B cell (primary cell): ENCODE measurements at regions not wholly inside any gene's neighbourhood (a gene's known extent, or its start where the extent isn't known, plus 50 kb on each side); places are given as distances from the start of the nearest gene placed in this dataset.

Experiments
- ATAC-seq: fragments of 200-7000 bp; cut with Tn5 transposase; one replicate; pipeline ENCODE4 v1.10.0; 2021; ENCODE audit warnings: low read depth, mild to moderate bottlenecking, moderate number of reproducible peaks, moderate library complexity
- CTCF ChIA-PET: fragments of 350-600 bp; sonication (Branson Sonifier 250); formaldehyde crosslinking; loops from one replicate; lab custom pipeline; 2021; ENCODE audit warnings: antibody characterized with exemption, inconsistent platforms; lab: Charles Lee
- POLR2A ChIA-PET: fragments of 350-600 bp; sonication (Branson Sonifier 250); formaldehyde crosslinking; loops from one replicate; lab custom pipeline; 2021; ENCODE audit warnings: antibody characterized with exemption; lab: Charles Lee
- DNase-seq: peaks from one replicate; pipeline ENCODE4 v3.0.0; 2013
- H2AFZ ChIP-seq: 2 replicates; pipeline ENCODE4 v1.6.1; 2012; ENCODE audit warnings: mild to moderate bottlenecking, low read depth, low read length; ENCODE audit not compliant: insufficient read depth, poor library complexity, severe bottlenecking
- H3K27ac ChIP-seq, 2 donors: 1 replicate in 1 of 2; 2 replicates in 1 of 2; pipeline ENCODE4 v1.5.1; 2012 to 2013; ENCODE audit warnings: low read length in 2 of 2, mild to moderate bottlenecking in 2 of 2, moderate library complexity in 1 of 2
- H3K27me3 ChIP-seq, 4 experiments: fragments of 200-600 bp in 1 of 4; sonication (generic) in 1 of 4; replicated peaks in 1 of 4; 1 replicate in 2 of 4; 2 replicates in 2 of 4; pipeline versions ENCODE4 v1.6.1 to v1.7.0; 2013 to 2016; ENCODE audit warnings: low read length in 3 of 4, mild to moderate bottlenecking in 2 of 4, mixed read lengths in 1 of 4, moderate library complexity in 1 of 4; ENCODE audit not compliant: insufficient read depth in 4 of 4, control insufficient read depth in 3 of 4; ENCODE audit errors: control extremely low read depth in 1 of 4
- H3K36me3 ChIP-seq, 2 experiments: replicated peaks in 1 of 2; 1 replicate in 1 of 2; 2 replicates in 1 of 2; pipeline versions ENCODE4 v1.6.1 to v1.7.1; 2013; ENCODE audit warnings: low read length in 1 of 2; ENCODE audit not compliant: insufficient read depth in 2 of 2, control insufficient read depth in 1 of 2; ENCODE audit errors: control extremely low read depth in 1 of 2, extremely low read depth in 1 of 2
- H3K4me1 ChIP-seq, 2 donors: fragments of 200-600 bp in 1 of 2; sonication (generic) in 1 of 2; 1 replicate in 1 of 2; 2 replicates in 1 of 2; pipeline versions ENCODE4 v1.5.1 to v1.6.1; 2013 to 2017; ENCODE audit warnings: low read length in 2 of 2; ENCODE audit not compliant: control insufficient read depth in 2 of 2, insufficient read depth in 2 of 2
- H3K4me2 ChIP-seq: replicated peaks from 2 replicates; pipeline ENCODE3; 2012; ENCODE audit warnings: mild to moderate bottlenecking, low read depth, low read length; ENCODE audit not compliant: poor library complexity, severe bottlenecking
- H3K4me3 ChIP-seq, 5 experiments: fragments of 200-600 bp in 1 of 5; sonication (generic) in 1 of 5; 1 replicate in 3 of 5; 2 replicates in 2 of 5; pipeline versions ENCODE4 v1.5.1 to v1.7.0; 2011 to 2016; ENCODE audit warnings: low read length in 4 of 5, mild to moderate bottlenecking in 4 of 5, low read depth in 2 of 5, control low read depth in 1 of 5, moderate library complexity in 1 of 5; ENCODE audit not compliant: insufficient read depth in 1 of 5; ENCODE audit errors: control extremely low read depth in 1 of 5, extremely low read depth in 1 of 5
- H3K79me2 ChIP-seq: fragments of 200-600 bp; sonication (generic); one replicate; pipeline ENCODE4 v1.6.0; 2016; ENCODE audit warnings: low read length; ENCODE audit not compliant: control insufficient read depth, insufficient read depth
- H3K9ac ChIP-seq: fragments of 200-600 bp; sonication (generic); 2 replicates; pipeline ENCODE4 v1.6.1; 2017; ENCODE audit warnings: mild to moderate bottlenecking, low read length, moderate library complexity
- H3K9me3 ChIP-seq, 3 donors: one replicate each; pipeline versions ENCODE4 v1.6.1 to v1.7.1; 2013; ENCODE audit warnings: low read length in 2 of 3; ENCODE audit not compliant: control insufficient read depth in 2 of 3, insufficient read depth in 1 of 3; ENCODE audit errors: control extremely low read depth in 1 of 3
- H4K20me1 ChIP-seq: 2 replicates; pipeline ENCODE4 v1.6.0; 2012; ENCODE audit warnings: mild to moderate bottlenecking, low read length; ENCODE audit not compliant: insufficient read depth, control insufficient read depth, poor library complexity, severe bottlenecking
- H3K27ac Mint-ChIP-seq: one replicate; pipeline ENCODE4 v1.8.0; 2021; ENCODE audit warnings: mixed read lengths
- H3K27me3 Mint-ChIP-seq: one replicate; pipeline ENCODE4 v1.8.0; 2021; ENCODE audit warnings: mixed read lengths
- H3K4me1 Mint-ChIP-seq: one replicate; pipeline ENCODE4 v1.8.0; 2021; ENCODE audit warnings: mixed read lengths
- H3K4me3 Mint-ChIP-seq: one replicate; pipeline ENCODE4 v1.8.0; 2021; ENCODE audit warnings: mixed read lengths
- H3K9me3 Mint-ChIP-seq: one replicate; pipeline ENCODE4 v1.8.0; 2022; ENCODE audit warnings: mixed read lengths; ENCODE audit not compliant: insufficient read depth
- EZH2 ChIP-seq: IDR thresholded peaks from 2 replicates; pipeline ENCODE4 v1.6.1; 2012; ENCODE audit warnings: borderline replicate concordance, low read depth, mild to moderate bottlenecking, moderate library complexity, low read length; ENCODE audit not compliant: insufficient read depth, poor library complexity, severe bottlenecking
- WGBS: methylation state at CpG from one replicate; pipeline ENCODE4 v1.1.5; 2013; ENCODE audit warnings: missing lambda C conversion rate; ENCODE audit not compliant: insufficient coverage; 5-methylcytosine and 5-hydroxymethylcytosine counted together
- intact Hi-C: fragments of 100-400 bp; cut with micrococcal nuclease; formaldehyde crosslinking; loops from one replicate; pipeline ENCODE4 v1.10.0; 2022
- TF ChIP-seq, protein P1 (sequence below): fragments of 200-600 bp; IDR thresholded peaks from one replicate; pipeline ENCODE4 v1.8.0; 2022; ENCODE audit warnings: antibody characterized with exemption, mild to moderate bottlenecking

GRCh38 chr1:30533796-30534550 lies 189.4 kb downstream of the MATN1 start:
- TF ChIP-seq, protein P1, sequence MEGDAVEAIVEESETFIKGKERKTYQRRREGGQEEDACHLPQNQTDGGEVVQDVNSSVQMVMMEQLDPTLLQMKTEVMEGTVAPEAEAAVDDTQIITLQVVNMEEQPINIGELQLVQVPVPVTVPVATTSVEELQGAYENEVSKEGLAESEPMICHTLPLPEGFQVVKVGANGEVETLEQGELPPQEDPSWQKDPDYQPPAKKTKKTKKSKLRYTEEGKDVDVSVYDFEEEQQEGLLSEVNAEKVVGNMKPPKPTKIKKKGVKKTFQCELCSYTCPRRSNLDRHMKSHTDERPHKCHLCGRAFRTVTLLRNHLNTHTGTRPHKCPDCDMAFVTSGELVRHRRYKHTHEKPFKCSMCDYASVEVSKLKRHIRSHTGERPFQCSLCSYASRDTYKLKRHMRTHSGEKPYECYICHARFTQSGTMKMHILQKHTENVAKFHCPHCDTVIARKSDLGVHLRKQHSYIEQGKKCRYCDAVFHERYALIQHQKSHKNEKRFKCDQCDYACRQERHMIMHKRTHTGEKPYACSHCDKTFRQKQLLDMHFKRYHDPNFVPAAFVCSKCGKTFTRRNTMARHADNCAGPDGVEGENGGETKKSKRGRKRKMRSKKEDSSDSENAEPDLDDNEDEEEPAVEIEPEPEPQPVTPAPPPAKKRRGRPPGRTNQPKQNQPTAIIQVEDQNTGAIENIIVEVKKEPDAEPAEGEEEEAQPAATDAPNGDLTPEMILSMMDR, result no peak
- TF ChIP-seq EZH2, result no peak
- CTCF ChIA-PET, result no interaction called here
- POLR2A ChIA-PET, result no interaction called here

DNA sequence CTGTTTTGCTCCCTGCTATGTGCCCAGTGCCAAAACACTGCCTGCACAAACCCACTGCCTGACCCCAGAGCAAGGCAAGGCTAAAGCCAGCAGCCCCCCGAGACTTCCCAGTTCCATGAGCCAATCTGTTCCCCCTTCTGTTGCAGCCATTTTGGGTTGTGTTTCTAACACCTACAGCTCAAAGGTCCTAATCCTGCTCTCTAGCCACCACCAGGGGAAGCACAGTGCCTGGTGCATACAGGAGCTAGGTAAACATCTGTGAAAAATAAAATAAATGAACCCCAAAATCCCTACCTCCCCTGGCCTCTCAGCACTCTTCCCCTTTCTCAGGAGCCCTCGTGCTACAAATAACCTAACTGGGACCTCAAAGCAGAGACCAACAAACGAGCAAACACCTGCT lies 190.2 kb downstream of the MATN1 start:
- no peak overlapping the region for H3K4me2 ChIP-seq
- H3K9ac ChIP-seq, result no peak overlapping the region
- DNase-seq, result no peak
- Mint-ChIP-seq H3K27me3 (peaks cover 5% of the 10 kb centered on the region), H3K9me3 (no peaks in the 10 kb centered on the region), H3K4me3 (no peak overlapping the region), H3K4me1 (no peaks in the 10 kb centered on the region), H3K27ac (no peak overlapping the region)
- no peaks in the 10 kb centered on the region for H3K9me3 ChIP-seq
- H3K27me3 ChIP-seq, result peaks cover 0 to 5% (median 0%) of the 10 kb centered on the region in 4 experiments
- CTCF ChIA-PET, result no interaction called here
- H4K20me1 ChIP-seq, result no peaks in the 10 kb centered on the region
- intact Hi-C loops, result no loop called here
- POLR2A ChIA-PET, result no interaction called here
- no peaks in the 10 kb centered on the region for H3K36me3 ChIP-seq
- H3K27ac ChIP-seq, result no peak overlapping the region
- H3K4me1 ChIP-seq, result no peaks in the 10 kb centered on the region
- H3K4me3 ChIP-seq, result no peak overlapping the region
- ATAC-seq, result no peak
- 59% methylated on average over 3 of the region's 3 CpGs for WGBS
- H2AFZ ChIP-seq, result no peak overlapping the region
- no peaks in the 10 kb centered on the region for H3K79me2 ChIP-seq
- TF ChIP-seq, protein P1, result no peak
- no peak for TF ChIP-seq EZH2

More at GRCh38 chr1:30533796-30534550, 189.4 kb downstream of the MATN1 start:
- Histone ChIP-seq H3K4me2 (no peak overlapping the region), H3K27me3 (peaks cover 0 to 5% (median 0%) of the 10 kb centered on the region in 4 experiments), H3K36me3 (no peaks in the 10 kb centered on the region), H3K79me2 (no peaks in the 10 kb centered on the region), H3K4me3 (no peak overlapping the region), H3K9ac (no peak overlapping the region), H3K9me3 (no peaks in the 10 kb centered on the region), H3K4me1 (no peaks in the 10 kb centered on the region), H2AFZ (no peak overlapping the region), H3K27ac (no peak overlapping the region), H4K20me1 (no peaks in the 10 kb centered on the region)
- H3K4me3 Mint-ChIP-seq, result no peak overlapping the region
- 67% methylated on average over 6 of the region's 6 CpGs for WGBS
- peaks cover 5% of the 10 kb centered on the region for H3K27me3 Mint-ChIP-seq
- DNase-seq, result no peak
- intact Hi-C loops, result no loop called here
- ATAC-seq, result no peak
- no peaks in the 10 kb centered on the region for H3K9me3 Mint-ChIP-seq
- no peak overlapping the region for H3K27ac Mint-ChIP-seq
- no peaks in the 10 kb centered on the region for H3K4me1 Mint-ChIP-seq
